Activated CD4-positive, alpha-beta T cell treated with anti-CD3 and anti-CD28 coated beads for 36 hours (primary cell): ENCODE measurements at regions not wholly inside any gene's neighbourhood (a gene's known extent, or its start where the extent isn't known, plus 50 kb on each side); places are given as distances from the start of the nearest gene placed in this dataset.

Experiments used
- ATAC-seq: fragments of 200-7000 bp; cut with Tn5 transposase; one replicate; pipeline ENCODE4 v1.10.0; 2021; ENCODE audit warnings: mild to moderate bottlenecking, moderate library complexity
- CTCF ChIA-PET: fragments of 350-600 bp; sonication (Branson Sonifier 250); formaldehyde crosslinking; loops from one replicate; lab custom pipeline; 2021; ENCODE audit warnings: antibody characterized with exemption; lab: Charles Lee
- POLR2A ChIA-PET: fragments of 350-600 bp; sonication (Branson Sonifier 250); formaldehyde crosslinking; loops from one replicate; lab custom pipeline; 2021; ENCODE audit warnings: antibody characterized with exemption, inconsistent platforms; lab: Charles Lee
- DNase-seq: peaks from one replicate; pipeline ENCODE4 v3.0.0-alpha.2; 2020
- H3K27ac Mint-ChIP-seq: one replicate; pipeline ENCODE4 v1.8.0; 2021; ENCODE audit warnings: mixed read lengths
- H3K27me3 Mint-ChIP-seq: one replicate; pipeline ENCODE4 v1.8.0; 2021; ENCODE audit warnings: mixed read lengths
- H3K36me3 Mint-ChIP-seq: one replicate; pipeline ENCODE4 v1.8.0; 2021; ENCODE audit warnings: low read depth, mixed read lengths
- H3K4me1 Mint-ChIP-seq: one replicate; pipeline ENCODE4 v1.8.0; 2021; ENCODE audit warnings: mixed read lengths
- H3K4me3 Mint-ChIP-seq: one replicate; pipeline ENCODE4 v1.8.0; 2021; ENCODE audit warnings: mild to moderate bottlenecking, moderate library complexity, mixed read lengths
- H3K9me3 Mint-ChIP-seq: one replicate; pipeline ENCODE4 v1.8.0; 2021; ENCODE audit warnings: low read depth, mixed read lengths
- intact Hi-C, 2 experiments: fragments of 100-400 bp; cut with DNase I in 1 of 2; cut with micrococcal nuclease in 1 of 2; formaldehyde crosslinking; loops; one replicate each; pipeline versions ENCODE4 v1.14.2 to v1.15.1; 2022 to 2024; cut with DNase I, micrococcal nuclease

DNA sequence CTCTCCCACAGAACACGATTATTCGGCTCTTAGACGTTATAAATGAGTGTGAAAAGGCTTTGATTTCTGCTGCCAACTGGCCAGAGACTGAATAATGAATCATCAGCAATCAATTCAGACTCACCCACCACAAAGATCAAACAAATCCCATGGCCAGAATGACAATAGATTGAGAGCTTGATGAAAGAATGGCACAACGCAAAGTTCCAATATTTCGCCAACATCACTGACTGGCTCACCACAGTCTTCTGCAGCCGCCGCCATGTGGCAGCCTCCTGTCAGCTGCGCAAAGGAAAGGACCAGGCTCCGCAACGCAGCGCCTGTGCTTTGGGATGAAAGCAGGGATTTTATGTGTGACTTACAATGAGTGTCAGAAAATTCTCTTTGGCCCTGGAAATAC, 104.4 kb upstream of the SOX11 start:
- Mint-ChIP-seq H3K27ac (no peak overlapping the region), H3K27me3 (no peaks in the 10 kb centered on the region), H3K4me3 (no peak overlapping the region), H3K36me3 (no peaks in the 10 kb centered on the region), H3K4me1 (no peaks in the 10 kb centered on the region), H3K9me3 (peaks cover 6% of the 10 kb centered on the region)
- DNase-seq (no peak), ATAC-seq (no peak)
- CTCF ChIA-PET, result no interaction called here
- POLR2A ChIA-PET, result no interaction called here
- intact Hi-C loops, result no loop called here

DNA sequence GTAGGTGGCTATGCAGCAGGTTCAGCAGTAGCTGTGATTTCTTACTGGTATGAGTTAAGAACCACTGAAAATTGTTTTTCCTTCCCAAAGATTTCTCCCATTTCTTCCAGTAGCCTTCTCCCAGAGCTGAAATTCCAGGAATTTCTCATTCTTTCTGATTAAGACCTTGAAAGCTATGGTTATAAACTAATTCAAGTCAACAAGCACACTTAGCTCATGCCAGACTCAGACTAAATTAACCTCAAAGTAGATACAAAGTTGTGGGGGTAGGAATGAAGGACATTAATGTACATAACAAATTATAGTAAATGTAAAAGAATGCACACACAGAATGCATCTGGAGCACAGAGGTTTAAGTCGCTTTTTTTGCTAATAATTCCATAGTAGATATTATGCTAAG, 103.6 kb upstream of the SOX11 start:
- H3K27ac Mint-ChIP-seq, result no peak overlapping the region
- POLR2A ChIA-PET, result no interaction called here
- no peaks in the 10 kb centered on the region for H3K36me3 Mint-ChIP-seq
- CTCF ChIA-PET, result no interaction called here
- H3K9me3 Mint-ChIP-seq, result peaks cover 3% of the 10 kb centered on the region
- no peak for DNase-seq
- no peak for ATAC-seq
- H3K4me1 Mint-ChIP-seq, result no peaks in the 10 kb centered on the region
- H3K4me3 Mint-ChIP-seq, result no peak overlapping the region
- intact Hi-C loops, result no loop called here
- no peaks in the 10 kb centered on the region for H3K27me3 Mint-ChIP-seq

DNA sequence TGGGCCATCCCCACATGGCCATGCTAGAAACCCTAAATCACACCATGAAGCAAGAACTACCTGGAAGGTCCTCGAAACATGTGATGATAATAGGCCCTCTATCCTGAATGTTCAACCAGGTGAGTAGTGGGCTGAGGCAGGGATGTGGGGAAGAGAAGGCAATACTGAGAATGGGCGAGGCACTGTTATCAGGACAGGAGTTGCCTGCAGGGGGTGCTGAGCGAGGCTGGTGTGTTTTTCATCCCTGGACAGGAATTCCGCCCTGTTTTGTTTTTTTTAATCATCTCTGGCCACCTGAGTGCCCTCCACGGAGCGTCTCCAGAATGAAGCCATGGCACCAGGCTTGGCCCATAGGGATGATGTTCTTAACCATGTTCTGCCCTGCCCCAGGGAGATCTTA, 103.0 kb upstream of the SOX11 start:
- Mint-ChIP-seq H3K36me3 (no peaks in the 10 kb centered on the region), H3K9me3 (peaks cover 3% of the 10 kb centered on the region), H3K4me3 (no peak overlapping the region), H3K27me3 (no peaks in the 10 kb centered on the region), H3K4me1 (no peaks in the 10 kb centered on the region), H3K27ac (no peak overlapping the region)
- ChIA-PET CTCF (no interaction called here), POLR2A (no interaction called here)
- no peak for DNase-seq
- intact Hi-C loops, result no loop called here
- ATAC-seq, result no peak

DNA sequence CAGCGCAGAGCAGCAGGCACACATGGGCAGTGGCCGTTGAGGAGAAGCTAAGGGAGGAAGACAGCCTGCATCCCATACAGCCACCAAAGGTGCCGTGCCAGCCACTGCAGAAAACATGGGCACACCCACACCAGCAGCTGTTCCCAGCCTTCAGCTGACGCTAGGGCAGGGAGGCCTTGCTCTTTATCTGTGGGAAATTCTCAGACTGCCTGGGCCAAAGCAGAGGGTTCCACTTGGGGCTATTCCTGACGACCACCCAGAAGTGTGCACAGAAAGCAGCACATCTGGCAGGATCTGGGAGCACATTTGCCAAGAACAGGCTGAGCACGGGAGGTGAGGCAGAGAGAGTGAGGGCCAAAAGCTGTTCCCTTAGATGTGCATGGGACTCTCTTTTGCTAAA, 101.3 kb upstream of the SOX11 start:
- peaks cover 3% of the 10 kb centered on the region for H3K9me3 Mint-ChIP-seq
- H3K4me1 Mint-ChIP-seq, result no peaks in the 10 kb centered on the region
- intact Hi-C loops, result no loop called here
- ChIA-PET POLR2A (no interaction called here), CTCF (no interaction called here)
- no peak for ATAC-seq
- H3K27ac Mint-ChIP-seq, result no peak overlapping the region
- no peak for DNase-seq
- H3K36me3 Mint-ChIP-seq, result no peaks in the 10 kb centered on the region
- no peak overlapping the region for H3K4me3 Mint-ChIP-seq
- no peaks in the 10 kb centered on the region for H3K27me3 Mint-ChIP-seq

DNA sequence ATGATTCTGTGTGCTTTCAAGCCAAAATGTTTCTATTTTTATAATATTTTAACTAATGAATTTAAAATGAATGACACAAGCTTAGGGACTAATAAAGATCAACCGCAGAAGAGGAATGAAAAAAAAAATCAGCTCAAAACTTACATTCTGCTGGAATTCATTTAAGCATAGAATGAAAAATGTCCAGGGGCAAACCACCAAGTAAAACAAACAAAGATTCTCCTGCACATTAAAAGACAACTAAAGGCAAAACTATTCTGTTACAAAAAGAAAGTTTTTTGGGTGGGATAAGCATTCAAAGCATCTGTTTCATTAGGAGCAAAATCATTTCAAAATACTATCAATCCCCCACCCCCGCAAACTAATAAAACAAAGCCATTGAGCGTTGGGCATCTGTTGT, 99.3 kb upstream of the SOX11 start:
- no peak overlapping the region for H3K27ac Mint-ChIP-seq
- H3K27me3 Mint-ChIP-seq, result no peaks in the 10 kb centered on the region
- H3K4me3 Mint-ChIP-seq, result no peak overlapping the region
- CTCF ChIA-PET, result no interaction called here
- no peaks in the 10 kb centered on the region for H3K36me3 Mint-ChIP-seq
- no peaks in the 10 kb centered on the region for H3K9me3 Mint-ChIP-seq
- POLR2A ChIA-PET, result no interaction called here
- no peaks in the 10 kb centered on the region for H3K4me1 Mint-ChIP-seq
- DNase-seq (no peak), ATAC-seq (no peak)
- intact Hi-C loops, result no loop called here

DNA sequence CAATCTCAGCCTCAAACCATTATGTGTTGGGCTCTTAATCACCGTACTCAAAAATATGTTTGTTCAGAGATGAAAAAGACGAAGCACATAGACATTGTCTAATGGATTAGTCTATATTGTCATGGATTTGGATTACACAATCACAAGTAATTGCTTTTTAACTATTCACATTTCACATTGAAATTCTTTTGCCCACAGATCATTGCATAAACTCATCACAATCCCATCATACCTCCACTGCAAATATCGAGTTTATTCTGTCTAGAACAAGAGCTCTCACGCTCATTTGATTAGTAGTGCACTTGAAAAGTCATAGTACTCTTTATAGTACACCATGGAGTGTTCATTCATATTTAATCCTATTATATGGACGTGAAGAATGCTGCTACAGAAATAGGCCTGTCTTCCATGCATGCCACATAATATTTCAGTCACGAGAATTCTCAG, 97.9 kb upstream of the SOX11 start:
- intact Hi-C loops, result no loop called here
- no peak overlapping the region for H3K27ac Mint-ChIP-seq
- DNase-seq (no peak), ATAC-seq (no peak)
- no peaks in the 10 kb centered on the region for H3K27me3 Mint-ChIP-seq
- H3K4me1 Mint-ChIP-seq, result no peaks in the 10 kb centered on the region
- no peaks in the 10 kb centered on the region for H3K9me3 Mint-ChIP-seq
- no peak overlapping the region for H3K4me3 Mint-ChIP-seq
- CTCF ChIA-PET, result no interaction called here
- POLR2A ChIA-PET, result no interaction called here
- no peaks in the 10 kb centered on the region for H3K36me3 Mint-ChIP-seq

DNA sequence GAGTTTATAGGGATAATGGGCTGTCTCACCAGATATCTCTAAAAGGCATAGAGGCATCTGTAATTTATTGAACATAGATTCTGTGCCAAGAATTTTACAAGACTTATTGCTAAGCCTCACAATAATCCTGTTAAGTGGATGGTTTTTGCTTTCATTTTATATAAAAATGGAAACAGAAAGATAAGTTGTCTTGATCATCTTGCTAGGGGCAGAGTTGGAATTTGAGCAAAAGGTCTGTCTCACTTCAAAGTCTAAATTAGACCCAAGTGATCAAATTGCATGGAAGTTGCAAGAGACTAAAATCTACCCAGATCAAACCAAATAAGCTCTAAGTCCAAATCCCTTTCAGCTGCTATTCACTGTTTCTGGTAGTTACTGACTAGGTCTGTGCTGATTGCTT, 95.3 kb upstream of the SOX11 start:
- no peak overlapping the region for H3K27ac Mint-ChIP-seq
- H3K9me3 Mint-ChIP-seq, result no peaks in the 10 kb centered on the region
- no peaks in the 10 kb centered on the region for H3K36me3 Mint-ChIP-seq
- no peak for DNase-seq
- H3K4me3 Mint-ChIP-seq, result no peak overlapping the region
- ChIA-PET CTCF (no interaction called here), POLR2A (no interaction called here)
- intact Hi-C loops, result no loop called here
- no peak for ATAC-seq
- no peaks in the 10 kb centered on the region for H3K4me1 Mint-ChIP-seq
- H3K27me3 Mint-ChIP-seq, result no peaks in the 10 kb centered on the region

DNA sequence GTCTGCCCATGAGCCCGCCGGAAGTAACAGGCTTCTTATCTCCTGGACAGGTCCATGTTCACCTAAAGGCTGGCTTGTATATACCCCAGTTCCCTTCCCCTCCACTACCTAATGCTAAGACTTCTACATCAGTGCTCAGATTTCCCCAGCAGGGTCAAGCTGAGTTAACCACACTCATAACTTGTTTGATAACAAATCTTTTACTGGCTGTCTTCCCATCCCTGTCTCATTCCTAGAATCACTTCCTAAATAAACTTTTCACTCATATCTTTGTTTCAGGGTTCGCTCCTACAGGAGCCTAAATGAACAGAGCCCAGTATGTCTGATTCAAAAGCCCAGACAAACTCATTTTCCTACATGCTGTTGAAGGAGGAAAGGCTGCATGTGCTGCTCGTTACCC, 94.0 kb upstream of the SOX11 start:
- H3K27me3 Mint-ChIP-seq, result no peaks in the 10 kb centered on the region
- H3K4me1 Mint-ChIP-seq, result no peaks in the 10 kb centered on the region
- ATAC-seq, result no peak
- H3K36me3 Mint-ChIP-seq, result no peaks in the 10 kb centered on the region
- DNase-seq, result no peak
- no peak overlapping the region for H3K4me3 Mint-ChIP-seq
- H3K9me3 Mint-ChIP-seq, result no peaks in the 10 kb centered on the region
- intact Hi-C loops, result no loop called here
- H3K27ac Mint-ChIP-seq, result no peak overlapping the region
- CTCF ChIA-PET, result no interaction called here
- POLR2A ChIA-PET, result no interaction called here

DNA sequence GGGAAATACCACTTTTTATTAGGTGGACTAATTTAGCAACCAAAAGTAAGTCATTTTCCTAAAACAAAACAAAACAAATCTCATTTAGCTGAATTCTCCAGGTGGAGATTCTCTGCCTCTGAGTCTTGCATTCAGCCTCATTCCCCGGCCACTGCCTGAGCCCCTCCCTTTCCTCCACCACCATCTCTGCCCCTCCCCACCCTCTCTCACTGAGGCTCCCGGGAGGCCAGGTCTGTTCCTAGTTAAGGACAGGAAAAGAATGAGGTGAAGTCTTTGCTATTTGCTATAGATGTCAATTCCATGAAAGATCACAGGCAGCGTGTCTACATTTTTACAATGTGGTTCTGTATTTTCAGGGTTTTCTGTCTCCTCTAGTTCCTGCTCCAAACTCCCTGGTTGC, 83.0 kb upstream of the SOX11 start:
- Mint-ChIP-seq H3K4me1 (no peaks in the 10 kb centered on the region), H3K27ac (no peak overlapping the region), H3K9me3 (peaks cover 6% of the 10 kb centered on the region), H3K36me3 (no peaks in the 10 kb centered on the region), H3K27me3 (no peaks in the 10 kb centered on the region), H3K4me3 (no peak overlapping the region)
- ATAC-seq, result no peak
- no peak for DNase-seq
- POLR2A ChIA-PET, result no interaction called here
- CTCF ChIA-PET, result no interaction called here
- intact Hi-C loops, result no loop called here

DNA sequence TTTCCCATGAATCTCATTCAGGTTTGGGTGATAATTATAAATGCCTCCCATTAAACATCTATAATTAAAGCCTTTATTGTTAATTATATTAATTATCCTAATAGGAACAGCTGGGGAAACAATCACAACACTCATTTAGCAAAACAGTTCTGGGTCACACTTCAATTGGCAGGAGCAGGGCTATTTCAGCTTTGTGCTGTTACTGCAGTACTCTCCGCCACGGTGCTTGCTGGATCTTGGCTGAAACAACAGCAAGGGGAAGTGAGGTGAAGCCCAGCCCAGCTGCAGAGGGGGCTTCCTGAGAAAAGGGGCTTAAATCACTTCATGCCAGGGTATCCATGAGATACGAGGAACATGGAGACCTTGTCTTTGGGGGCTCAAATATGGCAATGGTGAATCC, 79.5 kb upstream of the SOX11 start:
- Mint-ChIP-seq H3K4me3 (no peak overlapping the region), H3K27me3 (no peaks in the 10 kb centered on the region), H3K4me1 (no peaks in the 10 kb centered on the region), H3K9me3 (peaks cover 7% of the 10 kb centered on the region), H3K27ac (no peak overlapping the region), H3K36me3 (no peaks in the 10 kb centered on the region)
- POLR2A ChIA-PET, result no interaction called here
- ATAC-seq (no peak), DNase-seq (no peak)
- CTCF ChIA-PET, result no interaction called here
- intact Hi-C loops, result no loop called here

DNA sequence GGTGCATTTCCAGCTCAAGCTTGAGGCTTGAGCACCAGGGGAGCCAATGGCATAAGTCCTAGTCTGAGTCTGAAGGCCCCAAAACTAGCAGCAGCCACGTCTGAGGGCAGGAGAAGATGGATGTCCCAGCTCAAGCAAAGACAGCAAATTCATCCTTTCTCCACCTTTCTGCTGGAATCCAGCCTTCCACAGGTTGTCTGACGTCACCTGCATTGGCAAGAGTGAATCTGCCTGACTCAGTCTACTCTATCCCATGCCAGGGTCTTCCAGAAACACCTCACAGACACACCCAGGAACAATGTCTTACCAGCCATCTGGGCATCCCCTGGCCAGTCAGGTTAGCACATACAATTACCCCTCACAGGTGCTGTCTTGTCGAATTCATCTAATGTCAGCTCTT, 76.2 kb upstream of the SOX11 start:
- peaks cover 7% of the 10 kb centered on the region for H3K9me3 Mint-ChIP-seq
- no peaks in the 10 kb centered on the region for H3K27me3 Mint-ChIP-seq
- no peaks in the 10 kb centered on the region for H3K4me1 Mint-ChIP-seq
- DNase-seq (no peak), ATAC-seq (no peak)
- H3K4me3 Mint-ChIP-seq, result no peak overlapping the region
- H3K36me3 Mint-ChIP-seq, result no peaks in the 10 kb centered on the region
- H3K27ac Mint-ChIP-seq, result no peak overlapping the region
- ChIA-PET POLR2A (no interaction called here), CTCF (no interaction called here)
- intact Hi-C loops, result no loop called here

DNA sequence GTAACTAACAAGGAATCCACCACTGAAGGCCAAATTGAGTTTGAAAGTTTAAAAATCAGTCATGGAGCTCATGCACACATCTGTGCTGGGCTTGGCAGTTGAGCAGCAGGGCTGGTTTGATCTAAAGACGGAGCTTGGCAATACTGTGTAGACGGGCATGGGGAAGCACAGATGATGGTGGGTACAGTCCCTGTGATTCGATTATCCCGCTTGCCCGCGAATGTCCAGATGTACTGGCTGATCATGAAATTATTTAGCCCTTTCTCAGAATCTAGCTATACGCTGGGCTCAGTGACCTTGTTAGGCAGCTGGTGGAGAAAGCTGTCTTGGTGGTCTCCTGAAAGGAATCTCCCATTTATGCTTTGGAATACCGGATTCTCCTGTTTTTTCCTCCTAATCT, 74.8 kb upstream of the SOX11 start:
- DNase-seq (no peak), ATAC-seq (no peak)
- Mint-ChIP-seq H3K27ac (no peak overlapping the region), H3K4me1 (no peaks in the 10 kb centered on the region), H3K9me3 (peaks cover 10% of the 10 kb centered on the region), H3K27me3 (no peaks in the 10 kb centered on the region), H3K36me3 (no peaks in the 10 kb centered on the region), H3K4me3 (no peak overlapping the region)
- ChIA-PET CTCF (no interaction called here), POLR2A (no interaction called here)
- intact Hi-C loops, result no loop called here

DNA sequence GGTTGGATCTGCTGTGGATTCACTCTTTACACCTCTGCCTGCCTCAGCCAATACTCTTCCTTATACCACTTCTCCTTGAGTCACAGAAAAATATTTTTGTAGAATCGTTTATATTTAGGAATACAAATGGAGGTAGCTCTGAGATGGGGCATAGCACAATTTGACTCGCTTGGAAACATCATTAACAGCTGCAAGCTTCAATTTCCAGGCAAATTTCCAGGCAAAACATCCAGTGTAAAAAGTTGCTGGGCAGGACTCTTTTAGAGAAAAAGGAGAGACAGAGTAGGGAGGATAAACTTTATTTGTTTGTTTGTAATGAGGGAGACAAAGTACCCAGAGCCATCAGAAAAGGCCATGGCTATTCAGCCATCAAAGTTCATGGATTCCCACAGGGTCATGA, 74.4 kb upstream of the SOX11 start:
- Mint-ChIP-seq H3K27ac (no peak overlapping the region), H3K36me3 (no peaks in the 10 kb centered on the region), H3K4me3 (no peak overlapping the region), H3K9me3 (peaks cover 14% of the 10 kb centered on the region), H3K4me1 (no peaks in the 10 kb centered on the region), H3K27me3 (no peaks in the 10 kb centered on the region)
- ChIA-PET POLR2A (no interaction called here), CTCF (no interaction called here)
- DNase-seq (no peak), ATAC-seq (no peak)
- intact Hi-C loops, result no loop called here
